ENCODE measurements at regions not wholly inside any gene's neighbourhood (a gene's known extent, or its start where the extent isn't known, plus 50 kb on each side); places are given as distances from the start of the nearest gene placed in this dataset.
A peak's percentile ranks its signal among the peaks of the same experiment; 100 is the strongest.

DNA sequence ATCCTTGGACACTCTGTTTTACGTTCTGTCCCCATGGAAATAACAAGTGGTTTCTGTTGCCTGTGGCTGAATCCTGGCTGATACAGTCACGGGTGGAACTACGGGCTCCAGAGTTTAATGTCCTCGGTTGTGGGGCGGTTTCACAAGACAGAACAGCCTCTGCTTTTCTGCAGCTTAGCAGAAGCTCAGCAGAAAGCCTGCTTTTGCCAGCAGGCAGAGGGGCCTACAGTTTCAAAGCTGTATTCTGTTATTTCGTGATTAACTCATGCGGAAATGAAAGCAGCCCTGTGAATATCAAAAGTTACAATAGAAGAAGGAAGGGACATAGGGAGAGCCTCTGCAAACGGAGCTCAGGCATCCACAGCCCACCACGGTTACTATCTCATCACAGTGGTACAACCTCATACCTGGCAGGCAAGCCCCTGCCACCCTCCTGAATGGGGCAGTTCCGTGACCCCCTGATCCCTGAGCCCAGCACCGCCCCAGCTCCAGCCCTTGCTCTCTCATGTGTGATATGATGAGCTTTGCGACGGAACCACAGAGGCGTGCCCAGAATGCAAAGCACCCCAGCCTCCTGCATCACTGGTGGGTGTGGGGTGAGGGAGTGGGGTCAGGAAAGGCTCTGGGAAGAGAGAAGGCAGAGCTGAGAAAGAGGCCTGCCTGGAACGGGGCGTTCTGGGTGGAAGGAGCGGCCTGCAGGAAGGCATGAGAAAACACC lies 360.6 kb downstream of the BRD1 start:
- H3K4me3 ChIP-seq (ENCODE audit: low read depth, low read length) = no peak overlapping the region
- no peaks in the 10 kb centered on the region for H3K9me3 ChIP-seq (ENCODE audit: control insufficient read depth, insufficient read depth, low read depth, low read length)
- H3K36me3 ChIP-seq (ENCODE audit: control insufficient read depth in 2 of 2, insufficient read depth in 1 of 2, low read length in 2 of 2) = no peaks in the 10 kb centered on the region
- POLR2A ChIA-PET = no interaction called here
- no peak for TF ChIP-seq ZSCAN18 (tag by site-specific recombination; IDR thresholded peaks at IDR 0.05)
- TF ChIP-seq, protein P1, sequence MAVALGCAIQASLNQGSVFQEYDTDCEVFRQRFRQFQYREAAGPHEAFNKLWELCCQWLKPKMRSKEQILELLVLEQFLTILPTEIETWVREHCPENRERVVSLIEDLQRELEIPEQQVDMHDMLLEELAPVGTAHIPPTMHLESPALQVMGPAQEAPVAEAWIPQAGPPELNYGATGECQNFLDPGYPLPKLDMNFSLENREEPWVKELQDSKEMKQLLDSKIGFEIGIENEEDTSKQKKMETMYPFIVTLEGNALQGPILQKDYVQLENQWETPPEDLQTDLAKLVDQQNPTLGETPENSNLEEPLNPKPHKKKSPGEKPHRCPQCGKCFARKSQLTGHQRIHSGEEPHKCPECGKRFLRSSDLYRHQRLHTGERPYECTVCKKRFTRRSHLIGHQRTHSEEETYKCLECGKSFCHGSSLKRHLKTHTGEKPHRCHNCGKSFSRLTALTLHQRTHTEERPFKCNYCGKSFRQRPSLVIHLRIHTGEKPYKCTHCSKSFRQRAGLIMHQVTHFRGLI (tag by site-specific recombination; IDR thresholded peaks at IDR 0.05) = no peak
- no peak for TF ChIP-seq ZNF792 (tag by site-specific recombination; IDR thresholded peaks at IDR 0.05)
- TF ChIP-seq ZNF274 (IDR thresholded peaks at IDR 0.05; ENCODE audit: low read length) = no peak
- TF ChIP-seq ZNF274 (tag by site-specific recombination; IDR thresholded peaks at IDR 0.05; ENCODE audit: borderline replicate concordance) = no peak
- CTCF ChIA-PET = interaction anchor here (0.6 kb wide), 1 partner anchor 683 kb away, joined by 4 read pairs; no protein-coding TSS in a partner anchor
- H3K27ac ChIP-seq (ENCODE audit: extremely low read depth, low read depth, low read length) = no peak overlapping the region
- no peaks in the 10 kb centered on the region for H3K4me1 ChIP-seq (ENCODE audit: control insufficient read depth, insufficient read depth, low read length)

GRCh38 chr22:49464037-49464436 lies 363.6 kb downstream of the BRD1 start:
- no peaks in the 10 kb centered on the region for H3K9me3 ChIP-seq (ENCODE audit: control insufficient read depth, insufficient read depth, low read depth, low read length)
- no peak overlapping the region for H3K27ac ChIP-seq (ENCODE audit: extremely low read depth, low read depth, low read length)
- H3K4me1 ChIP-seq (ENCODE audit: control insufficient read depth, insufficient read depth, low read length) = peaks cover 9% of the 10 kb centered on the region
- TF ChIP-seq PRDM10 (tag by site-specific recombination; IDR thresholded peaks at IDR 0.05) (peak; percentile 66), SCRT1 (tag by site-specific recombination; IDR thresholded peaks at IDR 0.05; ENCODE audit: borderline replicate concordance) (no peak)
- no peak overlapping the region for H3K4me3 ChIP-seq (ENCODE audit: low read depth, low read length)
- CTCF ChIA-PET = no interaction called here
- H3K36me3 ChIP-seq (ENCODE audit: control insufficient read depth in 2 of 2, insufficient read depth in 1 of 2, low read length in 2 of 2) = no peaks in the 10 kb centered on the region
- POLR2A ChIA-PET = no interaction called here

DNA sequence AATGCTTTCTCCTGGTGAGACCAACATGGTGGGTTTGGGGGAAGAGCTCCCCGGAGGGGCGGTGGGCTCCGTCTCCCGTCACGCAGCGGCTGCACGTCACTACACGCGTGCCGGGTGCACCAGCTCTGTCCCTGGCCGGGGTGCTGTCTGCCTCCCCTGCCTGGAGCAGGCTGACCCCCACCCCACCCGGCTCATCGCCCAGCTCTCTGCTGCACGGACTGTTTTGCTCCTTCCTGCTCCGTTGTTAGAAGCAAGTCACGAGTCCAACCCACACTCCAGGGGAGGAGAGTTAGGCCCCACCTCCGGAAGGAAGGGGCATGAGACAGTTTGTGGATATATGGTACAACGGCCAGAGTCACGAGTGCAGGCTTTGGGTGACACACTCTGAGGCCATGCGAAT lies 364.9 kb downstream of the BRD1 start:
- Histone ChIP-seq H3K36me3 (ENCODE audit: control insufficient read depth in 2 of 2, insufficient read depth in 1 of 2, low read length in 2 of 2) (no peaks in the 10 kb centered on the region), H3K9me3 (ENCODE audit: control insufficient read depth, insufficient read depth, low read depth, low read length) (no peaks in the 10 kb centered on the region), H3K27ac (ENCODE audit: extremely low read depth, low read depth, low read length) (no peak overlapping the region), H3K4me3 (ENCODE audit: low read depth, low read length) (no peak overlapping the region), H3K4me1 (ENCODE audit: control insufficient read depth, insufficient read depth, low read length) (peaks cover 9% of the 10 kb centered on the region)
- POLR2A ChIA-PET = no interaction called here
- TF ChIP-seq ZNF664 (tag by site-specific recombination; IDR thresholded peaks at IDR 0.05) (no peak), HOXC10 (CRISPR knock-in tag; IDR thresholded peaks at IDR 0.05) (no peak), ZNF529 (tag by site-specific recombination; IDR thresholded peaks at IDR 0.05; ENCODE audit: insufficient replicate concordance) (no peak), ZNF692 (tag by site-specific recombination; IDR thresholded peaks at IDR 0.05) (no peak), ZNF133 (tag by site-specific recombination; IDR thresholded peaks at IDR 0.05) (no peak), ZNF660 (tag by site-specific recombination; IDR thresholded peaks at IDR 0.05) (no peak), KLF9 (tag by site-specific recombination; IDR thresholded peaks at IDR 0.05; ENCODE audit: low read depth) (no peak), ZNF174 (tag by site-specific recombination; IDR thresholded peaks at IDR 0.05) (no peak)
- TF ChIP-seq, protein P2, sequence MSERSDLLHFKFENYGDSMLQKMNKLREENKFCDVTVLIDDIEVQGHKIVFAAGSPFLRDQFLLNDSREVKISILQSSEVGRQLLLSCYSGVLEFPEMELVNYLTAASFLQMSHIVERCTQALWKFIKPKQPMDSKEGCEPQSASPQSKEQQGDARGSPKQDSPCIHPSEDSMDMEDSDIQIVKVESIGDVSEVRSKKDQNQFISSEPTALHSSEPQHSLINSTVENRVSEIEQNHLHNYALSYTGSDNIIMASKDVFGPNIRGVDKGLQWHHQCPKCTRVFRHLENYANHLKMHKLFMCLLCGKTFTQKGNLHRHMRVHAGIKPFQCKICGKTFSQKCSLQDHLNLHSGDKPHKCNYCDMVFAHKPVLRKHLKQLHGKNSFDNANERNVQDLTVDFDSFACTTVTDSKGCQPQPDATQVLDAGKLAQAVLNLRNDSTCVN (tag by site-specific recombination; optimal IDR thresholded peaks at IDR 0.05) = no peak
- CTCF ChIA-PET = interaction anchor here (0.7 kb wide), 1 partner anchor 384 kb away, joined by 3 read pairs; no protein-coding TSS in a partner anchor
